ENCODE measurements at regions not wholly inside any gene's neighbourhood (a gene's known extent, or its start where the extent isn't known, plus 50 kb on each side); places are given as distances from the start of the nearest gene placed in this dataset.

DNA sequence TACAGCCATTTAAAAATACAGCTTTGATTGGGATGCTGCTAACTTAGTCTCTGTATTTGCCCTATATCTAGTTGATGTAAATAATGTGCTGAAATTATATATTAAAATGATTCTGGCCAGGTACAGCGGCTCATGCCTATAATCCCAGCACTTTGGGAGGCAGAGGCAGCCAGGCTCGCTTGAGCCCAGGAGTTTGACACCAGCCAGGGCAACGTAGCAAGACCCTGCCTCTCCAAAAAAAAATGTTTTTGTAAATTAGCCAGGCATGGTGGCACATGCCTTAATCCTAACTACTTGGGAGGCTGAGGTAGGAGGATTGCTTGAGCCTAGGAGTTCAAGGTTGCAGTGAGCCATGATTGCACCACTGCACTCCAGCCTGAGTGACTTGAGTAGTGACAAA lies 143.8 kb upstream of the CELF2 start:
- H3K4me1 Mint-ChIP-seq = no peaks in the 10 kb centered on the region
- no peaks in the 10 kb centered on the region for H3K9me3 Mint-ChIP-seq
- H3K27ac Mint-ChIP-seq (ENCODE audit: low read depth) = no peak overlapping the region
- no peak overlapping the region for H3K4me3 Mint-ChIP-seq
- ATAC-seq (replicated peaks; ENCODE audit: extremely low read depth, poor library complexity, severe bottlenecking) (no peak), DNase-seq (ENCODE audit: low spot score in 2 of 2) (no peak)
- H3K27me3 Mint-ChIP-seq = peaks cover 44% of the 10 kb centered on the region
- no peaks in the 10 kb centered on the region for H3K36me3 Mint-ChIP-seq (ENCODE audit: insufficient read depth)

DNA sequence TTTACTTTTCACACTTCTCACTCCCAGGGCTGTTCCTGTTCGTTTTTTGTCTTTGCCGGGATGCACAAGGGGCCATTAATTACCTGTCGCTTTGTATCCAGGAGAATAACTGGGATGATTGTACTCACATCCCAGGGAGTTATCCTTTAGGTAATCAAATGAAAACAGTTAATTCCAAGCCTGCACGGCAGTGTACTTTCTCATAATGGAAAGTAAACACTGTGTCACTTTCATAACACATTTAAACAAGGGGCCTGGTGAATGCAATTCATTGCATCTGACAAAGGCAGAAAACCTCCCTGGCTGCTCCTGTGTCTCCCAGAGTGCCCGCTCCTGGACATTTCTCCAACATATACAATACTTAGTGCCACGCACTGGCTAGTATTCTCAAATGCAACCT lies 138.7 kb upstream of the CELF2 start:
- no peaks in the 10 kb centered on the region for H3K9me3 Mint-ChIP-seq
- no peaks in the 10 kb centered on the region for H3K36me3 Mint-ChIP-seq (ENCODE audit: insufficient read depth)
- peaks cover 38% of the 10 kb centered on the region for H3K27me3 Mint-ChIP-seq
- no peaks in the 10 kb centered on the region for H3K4me1 Mint-ChIP-seq
- no peak overlapping the region for H3K4me3 Mint-ChIP-seq
- no peak overlapping the region for H3K27ac Mint-ChIP-seq (ENCODE audit: low read depth)
- DNase-seq (ENCODE audit: low spot score in 2 of 2) (no peak), ATAC-seq (replicated peaks; ENCODE audit: extremely low read depth, poor library complexity, severe bottlenecking) (no peak)

DNA sequence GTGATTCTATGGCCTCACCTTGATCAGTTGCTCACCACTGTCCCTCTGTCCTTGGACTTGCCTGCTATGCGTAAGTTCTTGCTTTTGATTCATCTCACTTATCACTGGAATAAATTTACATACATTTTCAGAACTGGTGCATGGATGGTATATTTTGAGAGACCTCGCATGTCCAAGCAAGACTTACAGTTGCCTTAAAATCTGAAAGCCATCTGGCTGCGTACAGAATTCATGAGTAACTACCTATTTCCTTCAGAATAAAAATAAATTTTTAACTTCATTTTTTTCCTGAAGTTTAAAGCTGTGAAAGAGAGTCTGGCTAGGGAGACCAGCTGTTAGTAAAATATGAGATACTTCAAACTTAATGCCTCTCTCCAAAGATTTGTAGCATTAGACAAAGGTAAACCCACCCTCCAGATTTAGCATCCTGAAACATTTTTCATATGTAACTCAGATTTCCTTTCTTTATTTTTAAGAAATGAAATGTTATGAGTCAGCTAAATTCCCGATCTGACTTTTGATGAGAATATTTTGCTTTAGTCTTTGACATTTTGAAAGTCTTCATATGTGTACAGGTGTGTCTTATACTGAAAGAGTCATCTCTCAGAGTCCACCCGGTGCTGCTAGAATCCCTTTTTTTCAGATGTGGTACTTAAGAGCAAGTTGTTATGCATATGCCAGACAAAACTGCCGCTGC lies 136.4 kb upstream of the CELF2 start:
- ATAC-seq (replicated peaks; ENCODE audit: extremely low read depth, poor library complexity, severe bottlenecking) (no peak), DNase-seq (ENCODE audit: low spot score in 2 of 2) (no peak)
- Mint-ChIP-seq H3K4me1 (no peaks in the 10 kb centered on the region), H3K4me3 (no peak overlapping the region), H3K36me3 (ENCODE audit: insufficient read depth) (no peaks in the 10 kb centered on the region), H3K27me3 (peaks cover 46% of the 10 kb centered on the region), H3K9me3 (peaks cover 6% of the 10 kb centered on the region), H3K27ac (ENCODE audit: low read depth) (no peak overlapping the region)

DNA sequence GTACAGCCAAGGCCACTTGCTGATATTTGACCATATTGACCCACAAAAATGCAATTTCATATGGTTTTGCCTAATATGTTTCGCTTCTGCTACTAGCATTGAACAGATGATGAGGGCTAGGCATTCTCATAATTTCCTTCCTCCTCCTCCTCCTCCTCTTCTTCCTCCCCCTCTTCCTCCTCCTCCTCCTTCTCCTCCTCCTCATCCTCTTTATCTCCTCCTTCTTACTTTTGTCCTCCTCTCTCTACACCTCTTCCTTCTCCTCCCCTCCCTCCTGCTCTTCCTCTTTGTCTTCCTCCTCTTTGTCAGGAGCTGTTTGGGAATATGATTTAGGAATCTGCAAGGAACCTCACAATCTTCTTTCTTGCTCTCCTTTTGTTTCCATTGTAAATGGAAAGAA lies 133.9 kb upstream of the CELF2 start:
- no peaks in the 10 kb centered on the region for H3K36me3 Mint-ChIP-seq (ENCODE audit: insufficient read depth)
- H3K9me3 Mint-ChIP-seq = peaks cover 6% of the 10 kb centered on the region
- no peak overlapping the region for H3K27ac Mint-ChIP-seq (ENCODE audit: low read depth)
- peaks cover 55% of the 10 kb centered on the region for H3K27me3 Mint-ChIP-seq
- H3K4me3 Mint-ChIP-seq = no peak overlapping the region
- H3K4me1 Mint-ChIP-seq = no peaks in the 10 kb centered on the region
- ATAC-seq (replicated peaks; ENCODE audit: extremely low read depth, poor library complexity, severe bottlenecking) (no peak), DNase-seq (ENCODE audit: low spot score in 2 of 2) (no peak)

DNA sequence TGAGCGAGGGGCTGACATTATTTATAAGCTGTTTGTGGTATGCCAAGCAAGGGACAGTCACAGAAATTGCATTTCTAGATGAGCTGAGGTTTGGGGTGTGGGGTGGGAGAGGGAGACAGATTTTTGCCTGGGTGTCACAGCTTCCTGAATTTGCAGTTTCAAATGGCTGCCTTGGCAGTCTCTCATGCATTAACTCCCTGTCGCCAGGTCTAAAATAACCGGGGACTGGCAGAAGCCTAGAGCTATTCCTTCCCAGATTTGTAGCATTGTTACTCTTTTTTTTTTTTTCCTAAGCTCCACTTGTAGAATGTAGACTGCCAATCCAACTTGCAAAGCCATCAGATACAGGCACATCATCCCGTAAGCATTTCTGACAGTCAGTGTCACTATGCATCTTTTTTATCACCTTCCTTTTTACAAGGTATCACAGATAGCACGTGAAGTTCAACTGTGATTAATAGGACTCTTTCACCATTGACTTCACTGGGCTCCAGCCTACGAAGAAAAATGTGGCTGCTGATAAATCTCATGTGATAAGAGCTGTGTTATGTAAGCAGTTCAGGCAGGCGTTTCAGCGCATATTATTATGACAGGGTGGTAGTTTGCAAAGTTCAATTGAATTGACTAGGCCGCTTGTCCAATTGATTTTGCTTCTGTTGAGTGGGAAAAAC lies 130.7 kb upstream of the CELF2 start:
- ATAC-seq (replicated peaks; ENCODE audit: extremely low read depth, poor library complexity, severe bottlenecking) = no peak
- Mint-ChIP-seq H3K9me3 (peaks cover 6% of the 10 kb centered on the region), H3K36me3 (ENCODE audit: insufficient read depth) (no peaks in the 10 kb centered on the region), H3K4me3 (no peak overlapping the region), H3K4me1 (no peaks in the 10 kb centered on the region), H3K27ac (ENCODE audit: low read depth) (no peak overlapping the region), H3K27me3 (peaks cover 66% of the 10 kb centered on the region)
- DNase-seq (ENCODE audit: low spot score in 2 of 2) = no peak

DNA sequence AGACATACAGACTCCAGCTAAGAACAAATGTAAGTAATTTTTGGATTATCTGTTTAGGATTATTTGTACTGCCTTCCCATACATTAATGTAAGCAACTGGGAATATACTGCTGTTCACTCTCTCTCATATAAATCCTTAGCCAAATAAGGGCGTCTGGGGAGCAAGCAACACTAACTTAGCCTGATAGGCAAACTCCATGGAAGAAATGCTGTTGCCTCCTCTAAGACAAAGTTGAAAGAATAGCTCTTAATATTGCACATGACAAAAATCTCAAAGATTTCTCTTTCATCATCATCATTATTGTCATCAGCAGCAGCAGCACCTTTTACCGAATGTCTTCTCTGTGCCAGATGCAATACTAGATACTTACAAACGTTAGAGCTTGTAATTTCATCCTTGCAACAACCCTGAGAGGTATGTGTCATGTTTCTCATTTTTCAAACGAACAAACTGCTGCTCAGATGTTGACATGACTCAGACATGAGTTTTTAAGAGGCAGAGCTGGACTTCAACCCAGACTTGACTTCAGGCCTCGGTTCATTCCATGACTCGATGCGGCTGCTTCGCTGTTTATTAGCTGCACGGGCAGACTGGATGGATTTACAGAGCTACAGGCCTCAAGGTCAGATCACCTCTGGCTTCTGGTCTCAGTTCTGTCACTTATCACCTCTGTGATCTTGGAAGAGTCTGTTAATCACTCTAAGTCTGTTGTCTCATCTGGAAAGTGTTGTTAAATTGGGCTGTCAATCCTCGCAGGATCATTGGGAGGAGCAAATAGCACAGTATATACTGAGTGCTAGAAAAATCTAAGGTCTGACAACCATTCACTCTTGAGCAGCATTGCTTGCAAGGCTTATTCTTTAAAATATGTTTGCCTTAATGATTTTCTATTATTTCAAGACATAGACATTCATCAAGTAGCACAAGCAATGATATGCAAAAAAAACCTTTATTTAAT lies 126.3 kb upstream of the CELF2 start:
- ATAC-seq (replicated peaks; ENCODE audit: extremely low read depth, poor library complexity, severe bottlenecking) (no peak), DNase-seq (ENCODE audit: low spot score in 2 of 2) (no peak)
- Mint-ChIP-seq H3K9me3 (peaks cover 7% of the 10 kb centered on the region), H3K36me3 (ENCODE audit: insufficient read depth) (no peaks in the 10 kb centered on the region), H3K27ac (ENCODE audit: low read depth) (no peak overlapping the region), H3K4me1 (no peaks in the 10 kb centered on the region), H3K27me3 (peaks cover 72% of the 10 kb centered on the region), H3K4me3 (no peak overlapping the region)

DNA sequence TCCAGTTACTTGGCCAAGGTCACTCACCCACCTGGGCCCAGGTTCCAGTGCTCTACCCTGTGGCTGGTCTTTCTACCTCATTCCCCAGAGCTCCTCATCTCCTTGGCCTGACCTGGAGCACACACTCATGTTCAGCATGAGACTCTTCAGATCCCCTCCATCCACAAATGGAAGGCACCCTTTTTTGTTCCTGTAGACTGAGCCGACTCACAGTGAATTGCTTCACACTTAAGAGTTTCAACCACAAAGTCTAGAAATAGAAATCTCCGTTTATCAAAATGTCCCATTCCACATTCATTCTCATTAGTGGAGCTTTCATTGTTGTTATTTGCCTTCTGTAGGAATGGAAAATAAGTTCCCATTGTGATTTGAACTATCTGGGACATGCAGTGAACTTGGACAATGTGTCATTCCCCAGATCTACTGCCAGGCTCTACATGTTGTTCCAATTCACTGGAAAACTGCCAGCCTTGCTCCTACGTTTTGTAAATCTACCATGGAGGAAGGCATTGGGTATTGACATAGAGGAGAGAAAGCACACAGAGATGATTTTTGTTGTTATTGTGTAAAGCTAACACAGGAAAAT lies 125.3 kb upstream of the CELF2 start:
- no peaks in the 10 kb centered on the region for H3K4me1 Mint-ChIP-seq
- H3K27me3 Mint-ChIP-seq = peaks cover 67% of the 10 kb centered on the region
- DNase-seq (ENCODE audit: low spot score in 2 of 2) (no peak), ATAC-seq (replicated peaks; ENCODE audit: extremely low read depth, poor library complexity, severe bottlenecking) (no peak)
- H3K27ac Mint-ChIP-seq (ENCODE audit: low read depth) = no peak overlapping the region
- no peaks in the 10 kb centered on the region for H3K36me3 Mint-ChIP-seq (ENCODE audit: insufficient read depth)
- no peak overlapping the region for H3K4me3 Mint-ChIP-seq
- peaks cover 7% of the 10 kb centered on the region for H3K9me3 Mint-ChIP-seq

DNA sequence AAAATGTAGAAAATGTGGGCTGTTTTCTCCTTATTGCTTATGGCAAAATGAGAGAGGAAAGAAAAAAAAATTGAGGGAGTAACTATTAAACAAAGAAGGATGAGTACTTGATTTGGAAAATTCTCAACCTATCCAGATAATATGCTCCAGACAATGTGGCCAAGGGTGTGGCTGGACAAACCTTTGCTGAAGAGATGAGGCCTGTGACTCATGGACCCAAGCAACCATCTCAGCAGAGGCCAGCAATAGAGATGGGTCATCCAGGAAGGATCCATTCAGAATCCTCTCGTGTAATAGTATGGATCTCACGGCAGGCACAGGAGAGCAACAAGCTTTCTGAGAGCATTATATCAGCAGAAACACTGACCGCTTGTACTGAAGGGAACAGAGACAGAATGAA lies 120.3 kb upstream of the CELF2 start:
- Mint-ChIP-seq H3K27me3 (peaks cover 37% of the 10 kb centered on the region), H3K36me3 (ENCODE audit: insufficient read depth) (no peaks in the 10 kb centered on the region), H3K4me3 (no peak overlapping the region), H3K4me1 (no peaks in the 10 kb centered on the region), H3K9me3 (peaks cover 7% of the 10 kb centered on the region), H3K27ac (ENCODE audit: low read depth) (no peak overlapping the region)
- no peak for DNase-seq (ENCODE audit: low spot score in 2 of 2)
- no peak for ATAC-seq (replicated peaks; ENCODE audit: extremely low read depth, poor library complexity, severe bottlenecking)

DNA sequence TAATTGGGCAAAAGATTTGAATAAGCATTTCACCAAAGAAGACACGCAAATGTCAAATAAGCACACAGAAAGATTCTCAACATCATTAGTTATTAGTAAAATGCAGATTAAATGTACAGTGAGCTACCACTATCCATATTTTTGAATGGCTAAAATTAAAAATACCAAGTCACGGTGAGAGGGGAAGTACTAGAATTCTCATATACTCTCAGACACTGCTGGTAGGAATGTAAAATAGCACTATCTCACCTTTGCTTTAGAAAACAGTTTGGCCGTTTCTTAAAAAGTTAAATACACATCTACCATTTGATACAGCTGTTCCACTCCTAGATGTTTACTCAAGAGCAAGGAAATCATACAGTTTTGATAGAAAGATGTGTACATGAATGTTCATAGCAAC lies 115.8 kb upstream of the CELF2 start:
- Mint-ChIP-seq H3K4me3 (no peak overlapping the region), H3K27ac (ENCODE audit: low read depth) (no peak overlapping the region), H3K27me3 (peaks cover 13% of the 10 kb centered on the region), H3K4me1 (no peaks in the 10 kb centered on the region), H3K36me3 (ENCODE audit: insufficient read depth) (no peaks in the 10 kb centered on the region), H3K9me3 (no peaks in the 10 kb centered on the region)
- DNase-seq (ENCODE audit: low spot score in 2 of 2) = no peak
- no peak for ATAC-seq (replicated peaks; ENCODE audit: extremely low read depth, poor library complexity, severe bottlenecking)

DNA sequence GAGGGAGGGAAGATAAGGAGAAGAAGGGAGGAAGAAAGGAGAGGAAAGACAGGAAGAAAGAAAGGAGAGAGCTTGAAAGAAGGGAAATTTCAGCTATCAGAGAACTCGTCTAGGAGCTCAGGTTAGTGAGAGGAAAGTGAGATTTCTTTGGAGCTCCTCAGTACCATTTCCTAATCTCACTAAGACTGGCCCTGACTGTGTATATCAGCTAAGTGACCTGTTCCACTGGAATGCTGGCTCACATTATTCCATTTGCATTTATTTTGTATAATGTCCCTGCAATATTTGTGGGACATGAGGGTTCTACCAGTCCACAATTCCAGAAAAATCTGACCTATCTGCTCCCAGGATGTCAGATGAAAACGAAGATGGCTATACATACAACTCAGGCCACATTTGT lies 114.7 kb upstream of the CELF2 start:
- Mint-ChIP-seq H3K27me3 (peaks cover 13% of the 10 kb centered on the region), H3K27ac (ENCODE audit: low read depth) (no peak overlapping the region), H3K36me3 (ENCODE audit: insufficient read depth) (no peaks in the 10 kb centered on the region), H3K4me3 (no peak overlapping the region), H3K4me1 (no peaks in the 10 kb centered on the region), H3K9me3 (no peaks in the 10 kb centered on the region)
- ATAC-seq (replicated peaks; ENCODE audit: extremely low read depth, poor library complexity, severe bottlenecking) (no peak), DNase-seq (ENCODE audit: low spot score in 2 of 2) (no peak)

DNA sequence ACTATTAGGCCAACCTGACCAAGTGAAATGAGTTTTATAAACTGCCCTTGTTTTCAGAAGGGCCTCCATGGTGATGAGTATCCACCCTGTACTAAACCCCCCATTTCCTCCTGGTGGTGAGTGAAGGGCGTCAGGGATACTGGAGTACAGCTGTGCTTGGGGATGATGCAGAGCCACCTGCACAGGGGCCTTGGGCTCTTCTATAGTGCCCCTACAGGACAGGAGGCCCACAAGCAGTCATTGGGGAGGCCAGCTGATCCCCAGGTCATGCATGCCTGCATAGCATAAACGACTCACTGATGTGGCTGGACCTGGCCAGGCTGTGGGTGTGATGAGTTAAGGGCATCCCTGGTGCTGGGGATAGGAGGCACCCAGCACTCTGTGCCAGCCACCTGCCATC lies 114.1 kb upstream of the CELF2 start:
- ATAC-seq (replicated peaks; ENCODE audit: extremely low read depth, poor library complexity, severe bottlenecking) = no peak
- Mint-ChIP-seq H3K36me3 (ENCODE audit: insufficient read depth) (no peaks in the 10 kb centered on the region), H3K4me1 (no peaks in the 10 kb centered on the region), H3K4me3 (no peak overlapping the region), H3K27ac (ENCODE audit: low read depth) (no peak overlapping the region), H3K27me3 (peaks cover 13% of the 10 kb centered on the region), H3K9me3 (no peaks in the 10 kb centered on the region)
- DNase-seq (ENCODE audit: low spot score in 2 of 2) = no peak

DNA sequence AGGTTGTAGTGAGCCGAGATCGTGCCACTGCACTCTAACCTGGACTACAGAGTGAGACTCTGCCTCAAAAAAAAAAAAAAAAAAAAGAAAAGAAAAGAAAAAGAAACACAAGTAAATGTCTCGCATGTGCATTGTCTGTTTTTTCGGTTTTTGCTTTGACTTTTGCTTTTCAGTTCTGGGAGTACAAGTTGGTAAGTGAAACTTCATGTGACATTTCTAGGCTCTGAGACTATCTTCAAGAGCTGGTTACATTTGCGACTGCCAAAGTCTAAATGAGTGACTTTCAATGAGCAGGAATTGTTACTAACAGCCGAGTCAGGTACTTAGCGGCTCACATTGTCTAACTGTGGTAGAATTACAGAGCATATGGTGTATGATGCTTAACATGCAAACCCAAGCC lies 107.0 kb upstream of the CELF2 start:
- no peaks in the 10 kb centered on the region for H3K4me1 Mint-ChIP-seq
- H3K36me3 Mint-ChIP-seq (ENCODE audit: insufficient read depth) = no peaks in the 10 kb centered on the region
- no peak for DNase-seq (ENCODE audit: low spot score in 2 of 2)
- H3K27me3 Mint-ChIP-seq = peaks cover 56% of the 10 kb centered on the region
- no peak for ATAC-seq (replicated peaks; ENCODE audit: extremely low read depth, poor library complexity, severe bottlenecking)
- H3K27ac Mint-ChIP-seq (ENCODE audit: low read depth) = no peak overlapping the region
- H3K4me3 Mint-ChIP-seq = no peak overlapping the region
- no peaks in the 10 kb centered on the region for H3K9me3 Mint-ChIP-seq
